ENCODE measurements at regions not wholly inside any gene's neighbourhood (a gene's known extent, or its start where the extent isn't known, plus 50 kb on each side); places are given as distances from the start of the nearest gene placed in this dataset.

- TF ChIP-seq CTCF (CRISPR knock-in tag; IDR thresholded peaks at IDR 0.05) (no peak), ZNF746 (CRISPR knock-in tag; IDR thresholded peaks at IDR 0.05) (no peak), RAD21 (CRISPR knock-in tag; IDR thresholded peaks at IDR 0.05) (no peak)
Measured at GRCh38 chr12:76223869-76224268, 124.3 kb downstream of the BBS10 start.
